HG03139 (cell line): ENCODE measurements at regions not wholly inside any gene's neighbourhood (a gene's known extent, or its start where the extent isn't known, plus 50 kb on each side); places are given as distances from the start of the nearest gene placed in this dataset.

Experiments used
- ATAC-seq: cut with Tn5 transposase; IDR thresholded peaks from one replicate; pipeline ENCODE4 v1.9.1; 2021; ENCODE audit not compliant: unreplicated experiment

GRCh38 chr10:52440612-52441285, 126.7 kb downstream of the DKK1 start:
- no peak for ATAC-seq

- ATAC-seq = no peak
These were observed 128.5 kb downstream of the DKK1 start for GRCh38 chr10:52442576-52442975.

DNA sequence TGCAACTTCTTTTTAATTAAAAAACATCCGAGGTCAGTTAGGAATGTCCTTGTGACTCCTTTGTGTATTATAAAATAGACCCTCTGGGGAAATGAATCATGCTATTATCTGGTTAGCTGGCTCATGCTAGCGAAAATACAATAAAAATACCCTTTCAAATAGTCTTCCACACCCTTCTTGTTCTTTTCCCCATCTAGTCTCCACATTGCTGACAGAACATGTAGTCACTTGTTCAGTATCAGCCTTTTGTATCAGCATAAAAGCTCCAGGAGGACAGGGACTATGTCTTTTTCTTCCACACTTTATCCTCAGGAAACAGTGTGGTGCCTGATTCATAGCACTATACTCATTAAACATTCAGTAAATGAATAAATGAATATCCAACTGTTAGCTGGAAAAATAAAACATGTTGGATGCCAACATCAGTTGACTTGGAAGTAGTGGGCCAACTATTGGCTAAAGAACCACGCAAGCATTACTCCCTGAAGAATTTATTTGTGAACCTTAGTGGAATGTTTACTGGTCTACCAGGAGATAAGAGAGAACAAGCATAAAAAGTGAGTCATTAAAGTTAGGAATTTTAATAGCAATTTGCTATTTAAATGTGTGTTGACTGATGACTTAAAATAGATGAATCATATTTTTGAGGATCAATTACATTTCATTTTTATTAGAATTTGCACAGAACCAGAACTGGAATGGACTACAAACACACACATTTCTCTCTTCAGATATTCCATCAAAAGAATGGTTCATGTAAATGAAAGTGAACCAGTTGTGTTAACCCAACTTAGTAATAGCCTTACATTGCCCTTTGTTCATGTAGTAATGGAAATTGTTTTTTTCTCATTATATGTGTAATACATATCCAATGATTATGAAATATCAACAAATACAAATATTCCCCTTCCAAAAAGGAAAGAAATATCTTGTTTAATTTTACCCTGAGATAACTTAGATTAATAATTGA, 129.6 kb downstream of the DKK1 start:
- ATAC-seq = no peak

- no peak for ATAC-seq
These were observed 132.3 kb downstream of the DKK1 start for GRCh38 chr10:52446391-52446790.

DNA sequence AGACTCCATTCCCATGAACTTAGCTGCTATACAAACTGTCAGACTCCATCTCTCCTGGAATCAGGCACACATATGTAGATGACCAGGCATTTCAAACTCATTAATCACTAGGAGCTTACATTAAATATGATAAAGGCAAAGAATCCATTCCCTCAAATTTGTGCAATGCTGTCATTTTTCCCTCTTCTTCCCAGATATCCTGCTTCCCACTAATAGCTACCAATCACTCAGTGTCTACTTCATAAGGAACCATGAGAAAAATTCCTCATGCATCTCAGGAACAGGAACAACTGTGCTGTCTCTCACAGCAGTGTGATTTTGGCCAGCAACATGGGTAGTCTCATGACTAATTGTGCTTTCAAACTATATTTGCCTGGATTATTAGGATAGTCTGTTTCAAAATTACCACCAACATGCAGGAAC, 133.9 kb downstream of the DKK1 start:
- no peak for ATAC-seq

- ATAC-seq = no peak
These were observed 136.7 kb downstream of the DKK1 start for GRCh38 chr10:52450762-52451291.

- no peak for ATAC-seq
These were observed 137.7 kb downstream of the DKK1 start for GRCh38 chr10:52451817-52452216.

DNA sequence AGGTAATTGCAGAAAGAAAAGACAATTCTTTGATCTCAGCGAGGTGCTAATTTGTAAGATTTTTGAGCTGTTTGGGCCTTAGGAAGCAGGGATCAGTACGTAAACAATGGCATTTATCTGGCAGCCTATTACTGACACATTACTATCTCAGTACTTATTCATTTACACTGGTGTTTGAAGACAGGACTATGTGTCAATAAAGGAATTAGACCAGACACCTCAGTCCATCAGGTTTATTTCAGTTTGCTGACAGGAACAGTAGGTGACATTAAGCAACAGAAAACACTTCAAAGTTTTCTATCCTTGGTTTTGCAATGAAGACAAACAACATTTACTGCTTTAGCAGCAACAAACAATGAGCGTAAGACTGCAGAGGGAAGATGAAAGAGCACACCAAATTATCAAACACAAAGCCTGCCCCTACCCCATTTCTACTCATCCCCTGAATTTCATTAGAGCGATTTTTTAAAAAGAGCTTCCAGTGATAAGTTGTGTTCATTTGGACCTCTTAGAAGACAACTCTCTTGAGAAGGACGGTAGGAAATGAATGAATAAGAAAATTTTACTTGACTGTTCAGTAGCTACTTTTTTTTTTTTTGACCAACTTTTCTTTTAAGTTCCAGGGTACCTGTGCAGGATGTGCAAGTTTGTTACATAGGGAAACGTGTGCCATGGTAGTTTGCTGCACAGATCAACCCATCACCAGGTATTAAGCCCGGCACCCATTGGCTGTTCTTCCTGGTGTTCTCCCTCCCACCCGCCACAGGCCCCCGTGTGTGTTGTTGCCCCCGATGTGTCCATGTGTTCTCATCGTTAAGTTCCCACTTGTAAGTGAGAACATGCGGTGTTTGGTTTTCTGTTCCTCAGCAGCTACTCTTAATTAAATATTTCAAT, 138.8 kb downstream of the DKK1 start:
- ATAC-seq = no peak

- ATAC-seq = no peak
These were observed 139.4 kb downstream of the DKK1 start for GRCh38 chr10:52453501-52453900.

DNA sequence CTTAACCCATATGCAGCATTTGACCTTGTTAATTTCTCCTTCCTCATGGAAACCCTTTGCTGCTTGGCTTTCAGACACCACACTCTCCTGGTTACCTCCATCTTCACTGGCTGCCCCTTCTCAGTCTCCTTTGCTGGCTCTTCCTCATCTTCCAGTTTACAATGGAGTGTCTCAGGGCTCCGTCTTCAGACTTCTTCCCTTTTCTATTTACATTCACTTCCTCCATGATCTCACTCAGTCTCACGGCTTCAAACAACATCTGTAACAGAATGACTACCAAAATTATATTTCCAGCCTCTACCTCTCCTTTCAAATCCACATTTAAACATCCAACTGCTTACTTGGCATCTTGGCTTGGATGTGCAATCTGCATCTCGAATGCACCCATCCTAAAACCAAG, 140.4 kb downstream of the DKK1 start:
- ATAC-seq = no peak

DNA sequence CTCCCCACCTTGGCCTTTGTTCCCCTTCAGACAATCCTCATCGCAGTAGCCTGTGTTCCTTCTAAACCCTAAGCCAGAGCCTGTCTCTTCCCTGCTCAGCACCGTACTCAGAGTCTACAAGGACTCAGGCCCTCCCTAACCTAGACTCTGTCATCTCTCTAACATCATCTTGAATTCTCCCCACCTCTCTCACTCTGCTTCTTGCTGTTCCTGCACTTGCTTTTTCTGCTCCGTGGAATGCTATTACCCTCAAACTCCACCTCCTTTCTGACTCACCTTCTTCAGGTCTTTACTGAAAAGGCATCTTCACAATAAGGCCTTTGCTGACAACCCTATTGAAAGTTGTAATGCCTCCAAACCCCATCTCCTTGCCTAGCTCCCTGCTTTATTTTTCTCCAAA, 141.0 kb downstream of the DKK1 start:
- ATAC-seq = no peak

- no peak for ATAC-seq
These were observed 145.0 kb downstream of the DKK1 start for GRCh38 chr10:52459097-52459496.

DNA sequence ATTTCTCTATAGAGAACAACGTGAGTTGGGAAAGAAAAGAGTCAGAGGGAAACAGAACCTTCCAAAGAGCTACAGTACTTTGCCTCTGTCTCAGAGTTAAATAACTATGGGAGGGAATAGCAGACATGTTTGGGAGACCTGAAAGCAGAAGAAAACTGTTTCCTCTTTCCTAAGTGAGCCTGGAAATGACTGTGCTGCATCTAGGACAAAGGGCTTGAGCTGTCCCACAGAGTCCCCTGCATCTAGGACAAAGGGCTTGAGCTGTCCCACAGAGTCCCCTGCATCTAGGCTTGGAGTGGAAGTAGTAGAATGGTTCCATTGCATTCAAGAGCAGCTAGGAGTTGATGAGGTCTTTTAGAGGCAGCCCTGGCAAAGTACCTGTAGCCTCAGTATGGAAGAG, 149.7 kb downstream of the DKK1 start:
- no peak for ATAC-seq

DNA sequence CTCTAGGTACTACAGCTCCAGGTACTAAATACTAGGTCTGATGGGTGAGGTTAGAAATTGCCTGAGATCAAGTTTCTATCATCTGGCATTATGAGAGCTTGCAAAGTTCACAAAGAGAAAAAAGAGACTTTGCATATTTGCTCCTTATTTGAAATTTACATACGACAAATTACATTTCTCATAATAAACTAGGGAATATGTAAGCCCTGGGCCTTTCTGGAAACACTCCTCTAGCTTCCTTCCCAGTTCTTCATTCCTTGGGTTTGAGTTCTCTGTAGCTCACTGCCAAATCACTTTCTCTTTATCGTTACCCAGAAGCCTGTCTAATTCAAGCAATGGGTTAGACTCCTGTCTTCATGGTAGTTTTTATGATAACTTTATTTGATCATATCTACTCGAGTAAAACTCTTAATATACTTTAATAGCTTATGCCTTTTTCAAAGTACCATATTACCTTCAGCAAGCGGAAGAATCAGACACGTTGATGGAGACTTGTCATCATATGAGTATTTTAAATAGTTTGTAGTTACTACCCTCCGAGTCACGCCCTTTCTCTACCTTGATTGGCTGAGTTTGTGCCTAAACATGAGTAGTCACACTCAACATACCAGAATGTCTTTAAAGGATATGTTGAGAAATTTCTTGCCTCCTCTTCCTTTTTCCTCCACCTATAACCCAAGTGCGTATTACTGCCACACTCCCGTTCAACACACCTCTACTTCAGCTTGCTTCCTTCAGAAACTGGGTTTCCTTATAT, 150.5 kb downstream of the DKK1 start:
- no peak for ATAC-seq

GRCh38 chr10:52465202-52465601, 151.1 kb downstream of the DKK1 start:
- ATAC-seq = no peak

DNA sequence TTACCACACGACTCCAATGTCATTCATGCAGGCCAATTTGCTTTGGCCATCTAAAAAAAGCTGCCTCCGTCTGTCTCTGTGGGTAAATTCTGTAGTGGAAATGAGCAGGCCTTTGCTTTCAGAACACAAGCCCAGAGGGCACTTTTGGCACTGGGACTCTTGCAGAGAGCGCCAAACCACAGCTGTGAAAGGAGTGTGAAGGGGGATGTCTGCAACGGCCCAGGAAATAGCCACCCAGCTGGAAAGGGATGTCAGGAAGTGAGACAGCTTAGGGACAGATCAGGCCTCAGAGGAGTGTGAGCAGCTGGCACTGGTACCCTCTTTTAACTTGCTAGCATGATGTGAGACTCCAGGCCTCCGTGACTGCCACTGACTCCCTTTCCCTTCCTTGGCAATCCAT, 152.4 kb downstream of the DKK1 start:
- no peak for ATAC-seq

DNA sequence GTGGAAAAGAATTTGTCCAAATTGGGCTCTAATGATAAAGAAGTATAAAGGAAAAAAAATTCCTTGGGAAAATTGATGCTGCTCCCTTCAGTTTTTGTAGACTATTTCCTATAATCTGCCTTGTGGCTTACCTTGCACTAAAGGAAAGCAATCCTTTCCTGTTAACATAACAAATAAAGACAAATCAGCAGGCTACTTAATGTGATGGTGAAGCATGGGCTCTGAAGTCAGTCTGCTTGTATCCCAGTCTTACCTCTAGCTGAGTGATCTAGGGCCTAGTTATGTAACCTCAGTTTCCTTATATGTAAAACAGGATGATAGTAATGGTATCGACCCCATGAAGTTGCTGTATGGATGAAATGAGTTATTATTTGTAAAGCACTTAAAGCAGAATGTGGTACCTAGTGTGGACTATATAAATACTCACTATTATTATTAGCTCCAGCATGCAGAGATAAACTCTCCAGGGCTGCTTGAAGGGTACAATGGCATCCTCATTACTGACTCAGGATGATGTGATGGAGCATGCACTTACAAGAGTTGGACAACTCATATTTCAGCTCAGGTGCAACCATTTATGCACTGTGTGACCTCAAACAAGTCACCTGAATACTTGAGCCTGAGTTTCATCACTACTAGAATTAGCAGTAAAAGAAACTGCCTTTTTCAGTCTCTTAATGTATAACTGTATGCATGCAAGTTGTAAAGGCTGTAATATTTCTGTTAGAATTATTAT, 156.1 kb downstream of the DKK1 start:
- no peak for ATAC-seq

GRCh38 chr10:52472406-52473146, 158.5 kb downstream of the DKK1 start:
- no peak for ATAC-seq

- no peak for ATAC-seq
These were observed 160.2 kb downstream of the DKK1 start for GRCh38 chr10:52474265-52474664.
